NB4 (cell line): ENCODE measurements at regions not wholly inside any gene's neighbourhood (a gene's known extent, or its start where the extent isn't known, plus 50 kb on each side); places are given as distances from the start of the nearest gene placed in this dataset.

Experiments
- MYC ChIP-seq: IDR thresholded peaks from 2 replicates; pipeline ENCODE4 v1.6.1; 2011; ENCODE audit warnings: low read depth, low read length
- POLR2A ChIP-seq: IDR thresholded peaks from 2 replicates; pipeline ENCODE4 v1.6.1; 2011; ENCODE audit warnings: mild to moderate bottlenecking; ENCODE audit not compliant: insufficient read length; ENCODE audit errors: extremely low read depth
- TF ChIP-seq, protein P1 (sequence below): IDR thresholded peaks from one replicate; pipeline ENCODE4 v1.5.1; 2012; ENCODE audit warnings: low read depth, low read length
- TF ChIP-seq, protein P2 (sequence below): IDR thresholded peaks from 2 replicates; pipeline ENCODE4 v1.6.1; 2011; ENCODE audit warnings: low read depth, low read length

GRCh38 chr1:208381481-208381880, 137.3 kb upstream of the PLXNA2 start:
- TF ChIP-seq, protein P1, sequence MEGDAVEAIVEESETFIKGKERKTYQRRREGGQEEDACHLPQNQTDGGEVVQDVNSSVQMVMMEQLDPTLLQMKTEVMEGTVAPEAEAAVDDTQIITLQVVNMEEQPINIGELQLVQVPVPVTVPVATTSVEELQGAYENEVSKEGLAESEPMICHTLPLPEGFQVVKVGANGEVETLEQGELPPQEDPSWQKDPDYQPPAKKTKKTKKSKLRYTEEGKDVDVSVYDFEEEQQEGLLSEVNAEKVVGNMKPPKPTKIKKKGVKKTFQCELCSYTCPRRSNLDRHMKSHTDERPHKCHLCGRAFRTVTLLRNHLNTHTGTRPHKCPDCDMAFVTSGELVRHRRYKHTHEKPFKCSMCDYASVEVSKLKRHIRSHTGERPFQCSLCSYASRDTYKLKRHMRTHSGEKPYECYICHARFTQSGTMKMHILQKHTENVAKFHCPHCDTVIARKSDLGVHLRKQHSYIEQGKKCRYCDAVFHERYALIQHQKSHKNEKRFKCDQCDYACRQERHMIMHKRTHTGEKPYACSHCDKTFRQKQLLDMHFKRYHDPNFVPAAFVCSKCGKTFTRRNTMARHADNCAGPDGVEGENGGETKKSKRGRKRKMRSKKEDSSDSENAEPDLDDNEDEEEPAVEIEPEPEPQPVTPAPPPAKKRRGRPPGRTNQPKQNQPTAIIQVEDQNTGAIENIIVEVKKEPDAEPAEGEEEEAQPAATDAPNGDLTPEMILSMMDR, result no peak
- TF ChIP-seq POLR2A, result no peak
- TF ChIP-seq, protein P2, sequence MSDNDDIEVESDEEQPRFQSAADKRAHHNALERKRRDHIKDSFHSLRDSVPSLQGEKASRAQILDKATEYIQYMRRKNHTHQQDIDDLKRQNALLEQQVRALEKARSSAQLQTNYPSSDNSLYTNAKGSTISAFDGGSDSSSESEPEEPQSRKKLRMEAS, result no peak
- no peak for TF ChIP-seq MYC
